ENCODE measurements at regions not wholly inside any gene's neighbourhood (a gene's known extent, or its start where the extent isn't known, plus 50 kb on each side); places are given as distances from the start of the nearest gene placed in this dataset.

DNA sequence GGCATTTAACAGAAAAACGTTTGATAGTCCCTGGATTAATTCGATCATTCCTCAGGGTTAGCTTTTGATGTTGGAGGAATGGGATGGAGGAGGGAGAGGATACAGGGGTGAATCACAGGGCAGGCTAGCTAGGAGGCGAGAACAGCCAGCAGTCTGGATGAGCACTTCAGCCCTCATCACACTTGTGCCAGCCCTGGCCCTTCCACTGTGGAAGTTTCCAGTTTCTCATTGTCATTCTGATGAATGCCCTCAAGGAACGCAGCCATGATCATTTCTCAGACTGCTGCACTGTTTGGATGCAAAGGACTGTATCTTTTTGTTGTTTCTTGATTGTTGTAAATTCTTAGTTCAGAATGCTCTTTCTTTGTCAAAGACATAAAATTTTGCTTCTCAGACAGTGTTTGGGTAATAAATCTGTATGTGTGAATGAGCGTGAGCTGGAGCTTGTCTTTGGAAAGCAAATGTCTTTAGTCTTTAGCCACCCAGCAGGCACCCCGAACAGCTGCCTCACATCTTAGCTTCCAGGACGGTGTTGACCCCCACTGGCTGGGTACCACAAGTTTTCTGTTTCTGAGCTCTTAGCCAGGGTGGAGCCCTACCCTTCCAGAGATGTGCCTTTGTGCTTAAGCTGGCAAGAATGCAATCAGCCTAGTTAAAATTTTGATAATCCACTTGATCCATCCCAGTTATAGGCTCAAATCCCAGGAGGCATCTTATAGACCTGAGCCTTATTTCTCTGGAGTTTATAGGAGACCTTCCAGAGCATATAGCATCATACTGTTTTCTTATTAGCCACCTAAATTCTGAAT lies 121.1 kb downstream of the PDCD6IP start:
- ChIA-PET CTCF (interaction anchor here (1.4 to 1.9 kb wide), 2 partner anchors 36 to 764 kb away, joined by 4 read pairs; no protein-coding TSS in a partner anchor), POLR2A (no interaction called here)
- no peak for DNase-seq (ENCODE audit: extremely low spot score)
- TF ChIP-seq, protein P1, sequence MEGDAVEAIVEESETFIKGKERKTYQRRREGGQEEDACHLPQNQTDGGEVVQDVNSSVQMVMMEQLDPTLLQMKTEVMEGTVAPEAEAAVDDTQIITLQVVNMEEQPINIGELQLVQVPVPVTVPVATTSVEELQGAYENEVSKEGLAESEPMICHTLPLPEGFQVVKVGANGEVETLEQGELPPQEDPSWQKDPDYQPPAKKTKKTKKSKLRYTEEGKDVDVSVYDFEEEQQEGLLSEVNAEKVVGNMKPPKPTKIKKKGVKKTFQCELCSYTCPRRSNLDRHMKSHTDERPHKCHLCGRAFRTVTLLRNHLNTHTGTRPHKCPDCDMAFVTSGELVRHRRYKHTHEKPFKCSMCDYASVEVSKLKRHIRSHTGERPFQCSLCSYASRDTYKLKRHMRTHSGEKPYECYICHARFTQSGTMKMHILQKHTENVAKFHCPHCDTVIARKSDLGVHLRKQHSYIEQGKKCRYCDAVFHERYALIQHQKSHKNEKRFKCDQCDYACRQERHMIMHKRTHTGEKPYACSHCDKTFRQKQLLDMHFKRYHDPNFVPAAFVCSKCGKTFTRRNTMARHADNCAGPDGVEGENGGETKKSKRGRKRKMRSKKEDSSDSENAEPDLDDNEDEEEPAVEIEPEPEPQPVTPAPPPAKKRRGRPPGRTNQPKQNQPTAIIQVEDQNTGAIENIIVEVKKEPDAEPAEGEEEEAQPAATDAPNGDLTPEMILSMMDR (IDR thresholded peaks at IDR 0.05; ENCODE audit: control extremely low read depth, extremely low read depth, low read depth, missing control alignments): no peak

DNA sequence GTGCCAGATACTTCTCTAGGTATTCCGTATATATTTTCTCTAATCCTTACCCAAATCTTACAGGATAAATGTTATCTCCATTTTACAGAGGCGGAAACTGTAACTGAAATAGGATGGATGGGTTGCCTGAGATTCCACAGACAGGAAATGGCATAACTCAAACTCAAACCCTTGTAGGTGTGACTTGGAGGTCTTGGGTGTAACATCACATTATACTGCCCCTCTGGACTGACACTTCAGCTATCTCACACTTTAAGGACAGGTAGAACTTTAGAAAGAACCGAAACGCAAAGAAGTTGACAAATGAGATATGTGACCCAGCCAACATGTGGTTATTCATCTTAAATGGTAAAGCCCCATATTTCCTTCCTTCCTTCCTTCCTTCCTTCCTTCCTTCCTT lies 122.1 kb downstream of the PDCD6IP start:
- CTCF ChIA-PET: interaction anchor here (1.5 kb wide), 1 partner anchor 71 kb away, joined by 3 read pairs; no protein-coding TSS in a partner anchor
- DNase-seq (ENCODE audit: extremely low spot score): no peak
- POLR2A ChIA-PET: no interaction called here

GRCh38 chr3:33921608-33922007 lies 123.2 kb downstream of the PDCD6IP start:
- no peak for DNase-seq (ENCODE audit: extremely low spot score)
- TF ChIP-seq, protein P1 (IDR thresholded peaks at IDR 0.05; ENCODE audit: control extremely low read depth, extremely low read depth, low read depth, missing control alignments): no peak
- ChIA-PET CTCF (interaction anchor here (1.5 kb wide), 2 partner anchors 11 to 70 kb away, joined by 3 to 5 read pairs; no protein-coding TSS in a partner anchor), POLR2A (no interaction called here)

More for the DNA sequence above, 122.1 kb downstream of the PDCD6IP start:
- TF ChIP-seq, protein P1 (IDR thresholded peaks at IDR 0.05; ENCODE audit: control extremely low read depth, extremely low read depth, low read depth, missing control alignments): no peak

DNA sequence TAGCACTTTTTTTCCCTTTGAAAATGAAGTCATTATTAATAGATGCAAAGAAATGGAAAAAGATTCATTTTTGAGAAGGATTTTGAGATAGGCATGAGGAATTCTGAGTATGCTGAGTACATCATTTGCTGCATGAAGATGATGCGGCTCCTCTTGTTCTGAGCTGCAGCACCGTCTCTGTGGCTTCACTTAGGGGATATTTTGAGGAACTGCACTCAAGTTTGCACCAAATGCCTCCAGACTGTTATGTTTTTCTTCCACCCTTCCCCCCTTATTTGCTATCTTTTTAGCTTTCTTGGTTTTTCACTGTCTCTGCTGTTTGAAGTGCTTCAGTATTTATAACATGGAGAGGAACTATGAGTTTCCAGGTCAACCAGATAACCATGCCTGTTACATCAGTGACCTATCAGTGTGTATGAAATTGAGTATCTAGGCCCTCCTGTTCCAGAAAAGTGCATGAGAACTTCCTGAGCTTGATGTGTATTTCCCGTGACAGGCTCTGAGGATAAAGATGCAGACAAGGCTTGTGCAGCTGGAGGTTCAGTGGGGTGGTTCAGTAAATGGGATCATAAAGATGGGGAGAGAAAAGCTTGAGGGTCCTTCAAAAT lies 128.7 kb downstream of the PDCD6IP start:
- TF ChIP-seq, protein P1 (IDR thresholded peaks at IDR 0.05; ENCODE audit: control extremely low read depth, extremely low read depth, low read depth, missing control alignments): no peak
- DNase-seq (ENCODE audit: extremely low spot score): no peak
- ChIA-PET POLR2A (no interaction called here), CTCF (no interaction called here)

DNA sequence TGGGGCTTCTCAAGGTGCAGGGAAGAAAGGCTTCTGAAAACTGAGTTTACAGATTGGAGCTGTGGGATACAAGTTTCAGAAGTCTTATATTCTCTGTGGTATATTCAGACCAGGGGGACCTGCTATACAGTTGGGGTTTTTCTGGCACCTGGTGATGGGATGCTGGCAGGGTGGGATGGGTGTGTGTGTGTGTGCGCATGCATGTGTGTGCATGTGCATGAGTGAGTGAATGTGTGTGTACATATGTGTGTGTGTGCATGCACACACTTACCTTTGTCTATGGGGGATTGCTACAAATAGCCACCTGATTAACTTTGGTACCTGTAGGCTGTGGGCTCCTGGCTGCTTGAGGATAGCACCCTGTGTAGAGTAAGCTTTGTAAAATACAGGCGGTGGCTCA lies 131.4 kb downstream of the PDCD6IP start:
- TF ChIP-seq, protein P1 (IDR thresholded peaks at IDR 0.05; ENCODE audit: control extremely low read depth, extremely low read depth, low read depth, missing control alignments): no peak
- POLR2A ChIA-PET: no interaction called here
- no peak for DNase-seq (ENCODE audit: extremely low spot score)
- CTCF ChIA-PET: no interaction called here

GRCh38 chr3:33931512-33931911 lies 133.1 kb downstream of the PDCD6IP start:
- no peak for DNase-seq (ENCODE audit: extremely low spot score)
- TF ChIP-seq, protein P1 (IDR thresholded peaks at IDR 0.05; ENCODE audit: control extremely low read depth, extremely low read depth, low read depth, missing control alignments): no peak
- ChIA-PET CTCF (interaction anchor here (1.0 kb wide), 1 partner anchor 9 kb away, joined by 3 read pairs; no protein-coding TSS in a partner anchor), POLR2A (no interaction called here)
